Midbrain (tissue), 1 donor: ENCODE measurements at regions not wholly inside any gene's neighbourhood (a gene's known extent, or its start where the extent isn't known, plus 50 kb on each side); places are given as distances from the start of the nearest gene placed in this dataset.
"Not testable (repeated sequence)": the region's sequence is repeated elsewhere in the genome, so short reads cannot be mapped to it uniquely, and the experiment has no call there.

ENCODE experiments used
- DNase-seq: peaks from one replicate; lab custom pipeline; 2025; lab: John Stamatoyannopoulos, UW

DNA sequence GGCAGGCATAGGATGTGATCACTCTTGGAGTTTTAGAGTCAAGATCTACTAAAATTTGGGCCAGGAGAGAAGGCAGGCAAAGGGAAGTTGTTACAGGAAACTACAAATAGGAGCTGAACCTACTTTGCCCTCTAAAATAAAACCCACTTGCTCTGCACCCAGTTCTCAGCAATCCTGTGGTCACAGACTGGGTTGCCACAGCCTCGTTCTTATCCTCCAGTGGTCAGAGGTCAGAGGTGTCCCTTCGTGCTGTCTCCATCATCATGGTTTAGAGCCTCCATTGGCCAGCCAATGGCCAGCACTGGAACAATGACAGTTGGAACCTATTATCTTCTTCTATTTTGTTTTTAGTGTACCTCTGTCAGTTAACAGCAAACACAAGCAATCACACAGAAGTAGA, 90.7 kb upstream of the TNP1 start:
- no peak for DNase-seq

DNA sequence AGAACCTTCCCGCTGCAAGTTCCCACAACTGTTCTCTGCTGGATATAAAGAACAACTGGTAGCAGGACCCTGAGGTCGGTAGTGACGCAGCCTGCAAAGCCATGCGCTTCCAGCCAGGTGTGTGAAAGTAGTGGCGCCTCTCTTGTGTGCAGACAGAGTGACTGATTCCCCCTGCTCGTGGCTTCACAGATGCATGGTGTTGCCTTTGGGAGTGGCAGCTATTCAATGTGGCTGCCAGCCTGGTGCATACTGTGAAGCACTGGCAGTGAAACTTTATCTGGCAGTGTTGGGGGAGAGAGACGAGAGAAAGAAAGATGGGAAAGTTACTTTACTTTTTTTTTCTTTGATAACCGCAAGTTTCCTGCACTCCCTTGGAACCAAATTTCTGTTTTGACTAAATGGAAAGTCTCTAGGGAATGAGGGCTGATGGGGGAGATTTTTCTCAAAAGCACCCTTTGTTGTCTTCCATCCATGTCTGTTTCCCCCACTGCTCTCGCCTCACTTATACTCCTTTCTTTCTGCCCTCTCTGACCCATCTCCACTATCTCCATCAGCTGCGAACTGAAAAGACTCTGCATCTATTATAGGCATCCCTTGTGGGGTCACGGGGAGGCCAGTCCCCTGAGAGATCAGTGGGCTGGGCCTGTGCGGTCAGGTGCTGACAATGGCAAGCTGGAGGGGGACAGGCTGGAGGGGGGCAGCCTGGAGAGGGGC, 90.0 kb upstream of the TNP1 start:
- no peak for DNase-seq

DNA sequence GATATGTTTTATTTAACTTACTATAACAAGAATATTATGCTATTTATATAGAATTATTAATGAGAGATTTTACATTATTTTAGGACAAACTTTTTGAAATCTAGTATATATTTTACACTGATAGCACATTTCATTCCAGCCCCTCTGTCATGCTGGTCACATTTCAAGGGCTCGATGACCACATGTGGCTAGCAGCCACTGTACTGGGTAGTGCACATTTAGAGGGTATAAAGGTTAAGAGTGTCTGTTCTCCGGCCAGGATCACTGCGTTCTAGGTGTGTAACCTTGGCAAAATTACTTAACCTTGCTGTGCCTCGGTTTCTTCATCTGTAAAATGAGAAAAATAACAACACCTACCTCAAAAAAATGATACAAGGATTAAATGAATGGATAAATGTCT, 87.2 kb upstream of the TNP1 start:
- DNase-seq, result no peak

DNA sequence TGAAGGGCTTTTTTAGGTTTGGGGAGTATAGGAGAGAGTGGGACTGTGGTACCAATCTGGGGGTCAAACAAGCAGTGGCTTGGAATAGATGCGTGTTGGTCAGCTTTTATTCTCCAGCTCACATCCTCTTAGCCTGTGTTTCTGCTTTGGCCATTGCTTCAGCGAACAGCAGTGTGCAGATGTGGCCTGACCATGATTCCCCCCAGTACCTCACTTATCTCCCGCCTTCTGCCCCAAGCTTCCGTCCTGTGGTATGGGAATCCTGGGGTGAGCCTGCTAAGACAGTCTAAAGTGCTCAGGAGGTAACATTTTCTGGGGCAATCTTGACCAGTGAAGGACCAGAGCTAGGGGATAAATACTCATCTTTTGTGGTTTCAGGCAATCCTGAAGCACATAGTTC, 84.9 kb upstream of the TNP1 start:
- no peak for DNase-seq

DNA sequence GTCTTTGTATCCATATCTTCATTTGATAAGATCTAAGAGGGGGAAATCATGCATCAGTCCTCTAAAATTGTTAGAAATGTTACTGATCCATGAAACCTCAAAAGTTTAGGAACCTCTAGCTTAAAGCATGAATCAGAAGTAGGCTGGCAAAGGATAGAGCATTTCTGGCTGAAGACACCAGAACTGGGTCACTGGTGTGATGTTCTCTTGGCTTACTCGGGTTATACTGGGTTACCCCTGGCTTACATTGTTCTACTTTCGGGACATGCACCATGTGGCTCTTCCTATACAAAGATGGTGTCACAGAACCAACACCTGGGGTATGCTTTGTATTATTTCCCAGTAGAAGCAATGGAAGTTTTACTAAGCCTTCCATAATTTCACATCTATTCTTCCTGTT, 83.2 kb upstream of the TNP1 start:
- no peak for DNase-seq

DNA sequence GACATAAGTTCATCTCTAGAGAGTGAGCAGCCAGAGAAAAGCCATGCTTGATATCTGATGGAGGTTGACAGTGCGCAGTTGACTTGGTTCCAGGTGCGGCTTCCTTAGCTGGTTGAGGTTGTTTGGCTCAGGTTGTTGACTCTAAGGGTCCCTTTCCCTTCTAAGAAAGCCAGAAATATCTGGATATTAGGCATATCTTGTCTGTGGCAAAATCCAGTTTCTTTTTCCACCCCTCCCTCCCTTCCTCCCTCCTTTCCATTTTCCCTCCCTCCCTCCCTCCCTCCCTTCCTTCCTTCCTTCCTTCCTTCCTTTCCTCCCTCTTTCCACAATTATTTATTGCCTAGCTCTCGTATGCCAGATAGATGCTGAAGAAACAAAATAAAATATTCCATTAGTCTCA, 82.6 kb upstream of the TNP1 start:
- DNase-seq, result no peak

DNA sequence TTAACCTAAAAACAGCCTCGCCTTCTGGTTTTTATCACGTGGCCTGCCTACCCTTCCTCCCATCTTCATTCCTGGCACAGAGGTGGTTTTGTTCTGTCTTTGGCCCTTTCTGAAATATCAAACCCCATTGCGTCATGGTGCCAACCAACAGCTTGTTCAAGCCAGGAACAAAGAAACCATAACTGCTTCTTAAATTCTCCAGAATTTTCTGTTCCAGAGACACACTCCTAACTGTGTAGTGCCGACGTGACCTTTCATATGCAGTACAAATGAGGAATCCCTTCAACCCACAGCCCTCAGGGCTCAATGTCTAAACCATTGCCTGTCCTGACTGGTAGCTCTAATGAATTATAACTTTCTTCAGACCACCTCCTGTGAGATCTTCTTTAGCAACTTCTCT, 82.2 kb upstream of the TNP1 start:
- DNase-seq, result no peak

DNA sequence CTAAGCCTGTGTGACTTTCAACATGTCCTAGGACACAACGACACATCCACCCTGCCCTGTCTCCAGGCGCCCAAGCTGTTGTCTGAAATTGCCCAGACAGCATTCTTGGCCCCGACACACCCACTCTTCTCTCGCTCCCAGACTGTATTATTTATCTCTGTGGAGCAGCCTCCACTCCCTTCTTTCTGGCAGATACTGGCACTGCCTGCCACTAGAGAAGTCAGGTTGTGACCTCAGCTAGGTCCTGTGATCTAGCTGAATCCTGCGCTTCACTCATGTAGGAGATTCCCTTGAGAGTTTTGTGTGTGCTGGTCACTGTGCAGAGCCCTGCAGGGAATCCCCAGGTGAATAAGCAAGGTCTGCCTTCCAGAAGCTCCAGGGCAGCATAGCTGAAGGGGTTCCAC, 77.1 kb upstream of the TNP1 start:
- no peak for DNase-seq

DNA sequence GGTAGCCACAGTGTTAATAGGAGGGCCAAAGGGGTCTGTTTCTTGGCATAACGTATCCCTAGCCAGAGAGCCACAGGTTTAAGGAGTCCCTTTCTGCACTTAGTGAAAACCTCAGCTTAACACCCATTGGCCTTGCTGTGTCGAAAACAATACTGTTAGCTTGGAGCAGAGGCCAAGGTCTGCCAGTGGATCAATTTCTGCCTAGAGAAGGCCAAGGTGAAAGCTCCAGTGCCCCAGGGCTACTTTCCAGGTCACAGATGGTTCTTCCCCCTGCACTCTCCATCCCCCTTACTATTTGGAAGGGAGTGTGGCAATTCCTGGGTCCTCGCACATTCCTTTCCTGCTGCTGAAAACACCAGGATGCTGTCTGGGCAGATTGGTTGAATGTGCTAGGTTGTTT, 74.8 kb upstream of the TNP1 start:
- DNase-seq, result no peak

DNA sequence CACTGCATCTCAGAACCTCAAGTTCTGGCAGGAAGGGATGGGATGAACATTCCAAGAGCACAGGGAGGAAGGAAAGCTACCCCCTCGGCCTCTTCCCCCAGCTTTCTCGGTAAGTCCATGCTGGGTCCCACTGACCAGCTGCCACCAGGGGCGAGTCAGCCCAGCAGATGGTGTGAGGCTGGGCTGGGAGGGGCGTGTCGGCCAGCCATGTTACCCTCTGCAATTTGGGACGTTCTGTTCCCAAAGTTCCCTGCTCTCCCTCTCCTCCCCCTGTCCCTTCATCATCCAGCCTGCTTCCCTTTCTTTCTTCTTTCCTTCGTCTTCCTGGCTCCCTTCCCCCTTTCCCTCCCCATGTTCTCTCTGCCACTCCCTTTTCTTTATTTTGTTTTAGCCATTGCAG, 74.3 kb upstream of the TNP1 start:
- DNase-seq, result no peak

DNA sequence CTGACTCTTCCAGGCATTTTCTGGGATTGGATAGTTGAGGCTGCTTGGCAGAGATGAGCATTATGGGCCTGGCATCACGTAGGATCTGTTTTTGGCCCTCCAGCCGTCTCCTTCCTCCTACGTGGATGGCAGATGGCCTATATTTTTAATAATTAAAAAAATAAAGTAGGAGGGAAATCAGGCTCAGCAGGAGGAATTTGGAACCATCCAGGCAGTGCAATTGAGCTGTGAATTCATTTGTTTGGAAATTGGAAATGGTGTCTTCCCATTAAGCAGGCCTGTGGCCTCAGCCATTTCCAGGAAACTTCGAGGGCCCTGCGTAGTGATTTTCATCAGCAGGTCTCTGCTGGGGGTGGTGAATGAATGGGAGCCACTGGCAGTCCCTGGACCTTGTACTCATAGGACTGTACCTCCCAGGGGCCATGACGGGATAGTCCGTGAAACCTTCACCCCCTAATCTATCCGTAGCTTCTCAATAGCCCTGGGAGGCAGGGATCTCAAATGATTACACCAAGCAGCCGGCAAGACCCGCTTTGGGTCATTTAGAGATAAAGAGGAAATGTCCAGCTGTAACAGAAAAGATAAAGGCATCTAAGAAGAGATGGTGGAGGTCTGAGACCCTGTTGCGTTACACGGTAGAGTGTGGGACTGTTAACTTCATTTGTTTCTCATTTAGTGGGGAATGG, 73.1 kb upstream of the TNP1 start:
- DNase-seq, result no peak

DNA sequence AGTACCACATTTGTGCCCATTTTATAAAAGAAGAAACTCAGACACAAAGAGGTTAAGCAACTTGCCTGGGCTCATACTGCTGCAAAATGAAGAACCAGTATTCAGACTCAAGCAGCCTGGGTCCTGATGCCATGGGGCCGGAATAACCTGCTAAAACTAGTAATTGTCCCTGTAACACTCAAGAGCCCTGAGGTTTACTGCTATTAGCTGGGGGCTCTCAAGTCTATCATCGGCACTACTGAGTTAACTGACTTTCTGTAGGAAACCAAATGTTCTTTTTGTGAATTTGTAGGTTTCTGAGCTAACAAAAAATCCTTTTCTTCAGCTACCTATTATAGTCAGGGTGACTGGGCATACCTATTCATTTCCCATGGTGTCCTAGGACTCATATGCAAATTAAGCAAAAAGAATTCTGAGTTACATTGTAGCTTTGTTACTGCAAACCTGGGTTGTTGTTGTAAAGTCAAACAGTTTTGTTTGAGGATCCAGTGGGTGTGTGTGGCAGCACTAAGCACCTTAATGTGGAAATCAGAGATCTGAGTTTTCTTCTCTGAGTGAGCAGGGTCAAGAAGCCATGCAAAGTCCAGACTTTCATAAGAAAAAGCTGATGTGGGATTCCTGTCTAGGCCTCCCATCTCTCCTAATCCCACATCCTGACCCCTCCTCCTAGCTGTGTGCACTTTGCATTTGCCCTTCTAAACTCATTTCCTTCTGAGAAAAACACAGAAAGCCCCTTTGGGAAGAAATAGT, 72.4 kb upstream of the TNP1 start:
- DNase-seq, result no peak

DNA sequence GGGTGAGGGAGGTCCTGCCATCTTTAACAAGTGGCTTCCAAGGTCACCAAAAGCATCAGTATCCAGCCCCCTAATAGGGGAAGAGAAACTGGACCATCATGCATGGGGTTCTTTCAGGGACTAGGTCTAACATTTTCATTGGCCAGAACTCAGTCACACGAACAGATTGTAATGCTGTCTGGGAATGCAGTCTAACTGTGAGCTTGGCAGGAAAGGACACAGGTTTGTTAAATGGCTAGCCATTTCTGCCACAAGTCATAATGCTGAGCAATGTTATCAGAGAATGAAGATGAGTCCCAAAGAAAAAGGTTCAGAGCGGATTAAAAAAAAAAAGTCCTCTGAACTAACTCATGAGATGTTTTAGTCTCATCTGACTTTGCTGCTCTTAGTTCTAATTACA, 70.9 kb upstream of the TNP1 start:
- no peak for DNase-seq

DNA sequence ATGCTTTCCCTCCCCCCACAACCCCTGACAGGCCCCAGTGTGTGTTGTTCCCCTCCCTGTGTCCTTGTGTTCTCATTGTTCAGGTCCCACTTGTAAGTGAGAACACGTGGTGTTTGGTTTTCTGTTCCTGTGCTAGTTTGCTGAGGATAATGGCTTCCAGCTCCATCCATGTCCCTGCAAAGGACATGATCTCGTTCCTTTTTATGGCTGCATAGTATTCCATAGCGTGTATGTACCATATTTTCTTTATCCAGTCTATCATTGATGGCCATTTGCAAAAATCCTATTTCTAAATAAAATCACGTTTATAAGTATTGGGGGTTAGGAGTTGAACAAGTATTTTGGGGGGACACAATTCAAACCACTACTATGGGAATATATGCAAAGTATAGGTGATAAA, 69.5 kb upstream of the TNP1 start:
- not testable (repeated sequence) for DNase-seq

DNA sequence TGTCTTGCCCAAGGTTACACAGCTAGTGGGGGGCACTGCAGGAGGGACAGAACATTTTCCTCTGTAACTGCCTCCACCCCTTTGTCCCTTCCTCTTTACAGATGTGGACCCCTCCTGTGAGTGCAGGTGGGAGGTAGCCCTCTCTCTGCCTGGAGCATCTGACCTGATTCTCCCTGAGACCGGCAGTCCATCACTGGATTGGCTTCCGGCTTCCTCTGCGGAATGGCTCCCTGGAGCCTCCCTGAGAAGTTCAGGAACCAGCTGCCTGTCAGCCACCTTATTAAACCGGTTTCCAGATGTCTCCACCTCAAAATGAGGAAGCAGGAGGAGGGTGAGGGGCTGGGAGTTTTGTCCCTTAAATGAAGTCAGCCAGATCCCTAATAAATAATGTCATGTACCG, 67.3 kb upstream of the TNP1 start:
- DNase-seq, result no peak

DNA sequence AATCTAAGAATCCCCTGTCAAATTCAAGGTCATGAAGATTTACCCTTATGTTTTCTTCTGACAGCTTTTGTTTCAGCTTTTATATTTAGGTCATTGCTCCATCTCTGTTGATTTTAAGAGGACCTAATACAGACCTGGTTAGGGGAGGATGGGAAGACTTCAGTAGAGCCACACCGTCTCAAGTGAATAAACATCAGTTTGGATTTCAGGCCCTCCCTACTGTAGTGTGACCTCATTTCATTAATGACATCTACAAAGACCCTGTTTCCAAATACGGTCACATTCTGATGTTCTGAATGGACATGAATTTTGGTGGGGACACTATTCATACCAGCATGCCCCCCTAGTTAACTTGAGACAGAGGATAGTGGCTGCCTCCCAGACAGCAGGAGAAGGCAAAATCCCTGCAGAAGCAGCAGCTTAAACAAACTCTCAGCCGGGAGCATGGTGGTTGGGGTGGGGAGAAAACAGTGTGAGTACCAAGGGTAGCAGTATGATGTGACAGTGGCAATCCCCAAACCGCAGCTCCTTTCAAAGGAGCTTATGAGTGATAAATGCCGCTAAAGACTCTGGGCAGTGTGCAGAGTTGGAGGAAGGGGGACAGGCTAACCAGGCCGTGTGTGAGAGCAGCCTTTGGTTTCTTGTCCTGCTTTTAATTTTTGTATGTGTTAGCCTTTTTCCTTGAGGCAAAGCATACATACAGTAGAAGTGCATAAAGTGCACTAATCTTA, 65.9 kb upstream of the TNP1 start:
- DNase-seq, result no peak

DNA sequence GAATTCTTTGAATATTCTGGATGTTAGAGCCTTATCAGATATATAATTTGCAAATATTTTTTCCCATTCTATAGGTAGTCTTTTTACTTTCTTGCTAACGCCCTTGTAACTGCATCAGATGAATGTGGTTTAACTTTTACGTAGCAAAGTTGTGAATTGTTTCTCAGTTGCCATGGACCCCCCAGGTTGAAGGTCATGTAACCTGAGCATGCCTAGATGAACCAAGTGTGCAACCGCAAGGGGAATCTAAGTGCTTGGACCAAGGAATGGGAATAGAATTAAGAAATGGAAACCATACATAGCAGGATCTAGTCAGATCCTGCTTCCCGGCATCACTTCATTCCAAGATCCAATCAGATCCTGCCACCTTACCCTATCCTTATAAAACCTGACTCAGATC, 65.1 kb upstream of the TNP1 start:
- no peak for DNase-seq

DNA sequence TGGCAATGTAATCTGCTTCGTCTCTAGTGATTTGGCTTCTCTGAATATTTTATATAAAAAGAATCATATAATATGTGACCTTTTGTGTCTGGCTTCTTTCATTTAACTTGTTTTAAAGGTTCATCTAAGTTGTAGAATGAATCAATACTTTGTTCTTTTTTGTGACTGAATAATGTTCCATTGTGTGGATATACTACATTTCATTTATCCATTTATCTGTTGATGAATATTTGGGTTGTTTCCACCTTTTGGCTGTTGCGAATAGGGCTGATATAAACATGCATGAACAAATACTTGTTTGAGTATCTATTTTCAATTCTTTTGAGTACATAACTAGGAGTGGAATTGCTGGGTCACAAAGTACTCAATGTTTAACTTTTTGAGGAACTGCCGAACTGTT, 63.8 kb upstream of the TNP1 start:
- DNase-seq, result no peak

DNA sequence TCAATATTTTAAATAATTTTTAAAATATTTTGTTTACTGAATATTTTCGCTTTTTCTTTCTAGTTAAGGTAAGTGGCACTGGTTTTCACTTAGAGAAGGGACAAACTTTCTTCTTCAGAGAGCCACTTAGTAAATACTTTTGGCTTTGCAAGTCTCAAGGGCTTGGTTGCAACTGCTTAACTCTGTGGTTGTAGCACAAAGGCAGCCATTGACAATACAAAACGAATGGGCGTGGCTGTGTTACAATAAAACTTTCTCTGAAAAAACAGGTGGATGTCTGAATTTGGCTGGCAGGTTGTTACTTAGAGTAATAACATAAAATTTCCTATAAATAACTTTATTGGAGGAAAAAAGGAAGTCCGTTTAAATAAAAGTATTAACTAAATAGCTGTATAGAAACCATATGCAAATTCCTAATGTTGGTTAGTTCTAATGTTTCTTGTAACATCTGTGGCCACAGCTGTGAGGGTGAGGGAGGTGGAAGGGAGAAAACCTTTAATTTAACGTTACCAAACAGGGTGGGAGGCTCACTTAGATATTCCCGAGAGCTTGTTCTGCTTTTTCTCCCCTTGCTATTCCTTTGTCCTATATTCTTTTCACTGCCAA, 62.4 kb upstream of the TNP1 start:
- no peak for DNase-seq

DNA sequence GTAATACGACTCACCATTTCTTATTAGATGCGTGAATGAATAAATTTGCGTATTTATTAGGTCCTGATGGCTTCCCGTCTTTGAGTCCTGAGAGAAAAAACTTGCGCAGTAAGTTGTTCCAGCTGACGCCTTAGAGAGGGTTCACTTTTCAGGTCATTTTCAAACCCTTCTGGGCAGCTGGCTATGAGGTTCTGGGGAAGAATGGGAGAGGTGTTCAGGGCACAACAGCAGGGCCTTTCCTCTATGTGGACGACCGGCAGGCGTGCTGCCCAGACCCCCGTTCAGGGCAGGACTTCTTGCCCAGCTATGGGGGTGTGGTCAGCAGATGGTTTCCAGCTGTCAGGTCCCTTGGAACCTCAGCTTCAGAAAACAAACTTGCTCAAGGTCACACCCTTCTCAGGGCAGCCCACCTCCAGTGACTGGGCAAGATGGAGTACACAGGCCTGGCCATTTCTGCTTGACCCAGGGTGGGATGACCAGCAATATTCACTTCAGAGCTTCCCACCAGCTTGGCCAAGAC, 61.1 kb upstream of the TNP1 start:
- DNase-seq, result no peak

DNA sequence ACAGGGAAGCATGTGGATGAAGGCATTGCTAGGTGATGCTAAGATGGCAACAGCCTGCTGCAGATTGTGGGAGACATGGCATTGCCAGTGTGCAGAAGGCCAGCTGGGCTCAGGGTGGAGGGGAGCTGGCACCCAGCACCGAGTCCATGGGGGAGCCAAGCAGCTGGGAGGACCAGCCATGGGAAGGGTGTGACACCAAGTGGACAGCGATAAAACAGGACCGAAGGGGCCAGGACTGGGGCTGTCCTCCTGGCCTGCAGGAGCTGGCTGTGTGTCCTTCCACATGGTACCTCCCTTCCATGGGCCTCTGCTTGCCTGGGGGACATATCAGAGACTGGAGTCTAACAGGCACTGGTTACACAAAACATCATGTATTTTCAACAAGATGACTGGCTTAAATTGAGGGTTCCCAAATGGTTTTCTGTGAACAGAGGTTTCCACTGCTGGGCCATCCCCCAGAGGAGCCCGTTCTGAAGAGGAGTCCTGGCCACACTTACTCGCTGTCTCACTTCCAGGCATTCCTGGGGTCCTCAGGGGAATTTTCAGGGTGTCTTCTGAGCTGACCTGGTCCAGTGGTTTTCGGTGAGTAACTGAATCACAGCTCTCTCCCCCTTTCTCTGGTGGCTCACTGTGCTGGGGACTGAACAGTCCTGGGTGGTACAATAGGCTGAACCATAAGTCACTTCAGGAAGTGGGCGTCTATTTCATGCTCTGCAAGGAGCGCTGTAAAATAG, 60.4 kb upstream of the TNP1 start:
- no peak for DNase-seq
